ENCODE measurements at regions not wholly inside any gene's neighbourhood (a gene's known extent, or its start where the extent isn't known, plus 50 kb on each side); places are given as distances from the start of the nearest gene placed in this dataset.

DNA sequence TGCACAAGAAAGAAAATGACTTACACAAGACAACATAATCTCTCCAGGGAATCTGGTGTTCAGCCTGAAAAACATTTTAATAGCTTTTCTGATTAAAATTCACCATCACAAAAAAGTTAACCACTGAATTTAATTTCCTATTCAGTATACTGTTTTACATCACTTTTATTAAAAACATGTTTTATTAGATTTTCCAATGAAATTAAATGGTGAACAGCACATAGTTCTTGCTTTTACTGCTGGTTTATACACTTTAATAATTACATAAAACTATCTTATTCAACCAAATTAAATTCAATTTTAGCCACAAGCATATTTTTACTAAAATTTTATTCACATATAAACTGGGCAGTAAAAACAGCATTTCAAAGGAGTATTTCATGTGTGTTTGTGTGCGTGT, 138.3 kb downstream of the NOL4 start:
- H3K9me2 ChIP-seq (ENCODE audit: insufficient read depth, low read length), result no peaks in the 10 kb centered on the region
- H3K4me2 ChIP-seq (ENCODE audit: low read length), result no peak overlapping the region
- no peak overlapping the region for H3K4me3 ChIP-seq (ENCODE audit: low read length)
- TF ChIP-seq RAD21 (conservative IDR thresholded peaks at IDR 0.05) (no peak), TAF1 (IDR thresholded peaks at IDR 0.05; ENCODE audit: low read depth) (no peak), EP300 (conservative IDR thresholded peaks at IDR 0.05; ENCODE audit: poor library complexity, severe bottlenecking) (no peak), MXI1 (conservative IDR thresholded peaks at IDR 0.05; ENCODE audit: poor library complexity, severe bottlenecking) (no peak), CTCF (IDR thresholded peaks at IDR 0.05; ENCODE audit: poor library complexity, severe bottlenecking) (no peak), POLR2AphosphoS5 (IDR thresholded peaks at IDR 0.05) (no peak), EZH2 (IDR thresholded peaks at IDR 0.05; ENCODE audit: borderline replicate concordance, insufficient read depth, low read length, poor library complexity, severe bottlenecking) (no peak)
- H3K27ac ChIP-seq (ENCODE audit: low read length), result no peak overlapping the region
- H3F3A ChIP-seq (ENCODE audit: insufficient read depth, low read length, poor library complexity, severe bottlenecking), result no peaks in the 10 kb centered on the region
- no peaks in the 10 kb centered on the region for H4K20me1 ChIP-seq (ENCODE audit: insufficient read depth)
- no peaks in the 10 kb centered on the region for H3K36me3 ChIP-seq (ENCODE audit: insufficient read depth, low read length)
- H2AFZ ChIP-seq (ENCODE audit: low read depth, low read length), result no peak overlapping the region
- H3K79me2 ChIP-seq (replicated peaks; ENCODE audit: insufficient read depth, low read length), result no peaks in the 10 kb centered on the region
- no peaks in the 10 kb centered on the region for H3K9me3 ChIP-seq (ENCODE audit: low read length)
- no peak overlapping the region for H3K9ac ChIP-seq (ENCODE audit: low read length)
- no peaks in the 10 kb centered on the region for H3K27me3 ChIP-seq (ENCODE audit: insufficient read depth, low read depth, low read length)

DNA sequence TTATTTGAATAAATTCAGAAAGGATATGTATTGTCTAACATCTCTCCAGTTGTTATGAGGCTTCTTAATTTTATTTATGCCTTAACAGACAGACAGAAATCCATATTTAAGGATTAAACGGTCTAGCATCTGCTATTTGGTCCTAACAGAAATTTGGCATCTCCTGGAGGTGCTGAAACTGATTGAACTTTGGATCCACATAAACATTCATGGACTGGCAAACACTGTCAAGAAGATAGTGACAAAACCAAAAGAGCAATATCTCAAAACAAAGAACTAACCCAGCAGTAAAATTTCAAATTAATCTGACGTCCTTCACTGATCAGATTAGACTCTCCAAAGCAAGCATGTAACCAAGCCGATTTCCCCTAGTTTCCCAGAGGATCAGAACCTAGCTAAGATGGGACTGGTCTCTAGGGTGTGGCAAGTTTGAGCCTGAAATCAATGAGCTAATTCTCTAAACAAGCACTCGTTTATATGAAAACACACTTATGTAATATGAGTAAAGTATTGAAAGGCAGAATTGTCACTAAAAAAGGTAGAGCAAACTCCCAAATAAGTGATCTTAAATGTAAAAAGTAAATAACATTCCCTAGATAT, 139.5 kb downstream of the NOL4 start:
- Histone ChIP-seq H3K4me3 (ENCODE audit: low read length) (no peak overlapping the region), H3K9me2 (ENCODE audit: insufficient read depth, low read length) (no peaks in the 10 kb centered on the region), H4K20me1 (ENCODE audit: insufficient read depth) (no peaks in the 10 kb centered on the region), H3K27ac (ENCODE audit: low read length) (no peak overlapping the region), H3K79me2 (replicated peaks; ENCODE audit: insufficient read depth, low read length) (no peaks in the 10 kb centered on the region), H3K9ac (ENCODE audit: low read length) (no peak overlapping the region), H3K9me3 (ENCODE audit: low read length) (no peaks in the 10 kb centered on the region), H3K27me3 (ENCODE audit: insufficient read depth, low read depth, low read length) (no peaks in the 10 kb centered on the region), H2AFZ (ENCODE audit: low read depth, low read length) (no peak overlapping the region), H3F3A (ENCODE audit: insufficient read depth, low read length, poor library complexity, severe bottlenecking) (no peaks in the 10 kb centered on the region), H3K4me2 (ENCODE audit: low read length) (no peak overlapping the region), H3K36me3 (ENCODE audit: insufficient read depth, low read length) (no peaks in the 10 kb centered on the region)
- TF ChIP-seq TAF1 (IDR thresholded peaks at IDR 0.05; ENCODE audit: low read depth) (no peak), EP300 (conservative IDR thresholded peaks at IDR 0.05; ENCODE audit: poor library complexity, severe bottlenecking) (no peak), EZH2 (IDR thresholded peaks at IDR 0.05; ENCODE audit: borderline replicate concordance, insufficient read depth, low read length, poor library complexity, severe bottlenecking) (no peak), SMC3 (conservative IDR thresholded peaks at IDR 0.05; ENCODE audit: poor library complexity) (no peak), POLR2AphosphoS5 (IDR thresholded peaks at IDR 0.05) (no peak), RAD21 (conservative IDR thresholded peaks at IDR 0.05) (no peak), MXI1 (conservative IDR thresholded peaks at IDR 0.05; ENCODE audit: poor library complexity, severe bottlenecking) (no peak), CTCF (IDR thresholded peaks at IDR 0.05; ENCODE audit: poor library complexity, severe bottlenecking) (no peak)
- TF ChIP-seq, protein P1, sequence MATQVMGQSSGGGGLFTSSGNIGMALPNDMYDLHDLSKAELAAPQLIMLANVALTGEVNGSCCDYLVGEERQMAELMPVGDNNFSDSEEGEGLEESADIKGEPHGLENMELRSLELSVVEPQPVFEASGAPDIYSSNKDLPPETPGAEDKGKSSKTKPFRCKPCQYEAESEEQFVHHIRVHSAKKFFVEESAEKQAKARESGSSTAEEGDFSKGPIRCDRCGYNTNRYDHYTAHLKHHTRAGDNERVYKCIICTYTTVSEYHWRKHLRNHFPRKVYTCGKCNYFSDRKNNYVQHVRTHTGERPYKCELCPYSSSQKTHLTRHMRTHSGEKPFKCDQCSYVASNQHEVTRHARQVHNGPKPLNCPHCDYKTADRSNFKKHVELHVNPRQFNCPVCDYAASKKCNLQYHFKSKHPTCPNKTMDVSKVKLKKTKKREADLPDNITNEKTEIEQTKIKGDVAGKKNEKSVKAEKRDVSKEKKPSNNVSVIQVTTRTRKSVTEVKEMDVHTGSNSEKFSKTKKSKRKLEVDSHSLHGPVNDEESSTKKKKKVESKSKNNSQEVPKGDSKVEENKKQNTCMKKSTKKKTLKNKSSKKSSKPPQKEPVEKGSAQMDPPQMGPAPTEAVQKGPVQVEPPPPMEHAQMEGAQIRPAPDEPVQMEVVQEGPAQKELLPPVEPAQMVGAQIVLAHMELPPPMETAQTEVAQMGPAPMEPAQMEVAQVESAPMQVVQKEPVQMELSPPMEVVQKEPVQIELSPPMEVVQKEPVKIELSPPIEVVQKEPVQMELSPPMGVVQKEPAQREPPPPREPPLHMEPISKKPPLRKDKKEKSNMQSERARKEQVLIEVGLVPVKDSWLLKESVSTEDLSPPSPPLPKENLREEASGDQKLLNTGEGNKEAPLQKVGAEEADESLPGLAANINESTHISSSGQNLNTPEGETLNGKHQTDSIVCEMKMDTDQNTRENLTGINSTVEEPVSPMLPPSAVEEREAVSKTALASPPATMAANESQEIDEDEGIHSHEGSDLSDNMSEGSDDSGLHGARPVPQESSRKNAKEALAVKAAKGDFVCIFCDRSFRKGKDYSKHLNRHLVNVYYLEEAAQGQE (IDR thresholded peaks at IDR 0.05; ENCODE audit: borderline replicate concordance), result no peak

All from neural cell (in vitro differentiated cells).